ENCODE measurements at regions not wholly inside any gene's neighbourhood (a gene's known extent, or its start where the extent isn't known, plus 50 kb on each side); places are given as distances from the start of the nearest gene placed in this dataset.

- H3K36me3 ChIP-seq (ENCODE audit: control insufficient read depth, insufficient read depth, low read length), result no peaks in the 10 kb centered on the region
- Mint-ChIP-seq H3K4me3 (no peak overlapping the region), H3K27me3 (ENCODE audit: insufficient read depth) (peaks cover 8% of the 10 kb centered on the region), H3K9me3 (no peaks in the 10 kb centered on the region), H3K27ac (no peak overlapping the region), H3K4me1 (peaks cover 39% of the 10 kb centered on the region), H3K36me3 (ENCODE audit: low read depth) (no peaks in the 10 kb centered on the region)
- peaks cover 12% of the 10 kb centered on the region for H3K4me1 ChIP-seq (ENCODE audit: control insufficient read depth, insufficient read depth, low read length)
- no peak overlapping the region for H3K27ac ChIP-seq (ENCODE audit: low read depth, low read length)
- H3K27me3 ChIP-seq (ENCODE audit: control insufficient read depth, insufficient read depth, low read length, poor library complexity, severe bottlenecking), result no peaks in the 10 kb centered on the region
- no peaks in the 10 kb centered on the region for H3K9me3 ChIP-seq (ENCODE audit: control insufficient read depth, low read length)
- DNase-seq, result peak; percentile 42
- H3K9ac ChIP-seq (ENCODE audit: extremely low read depth, low read length, poor library complexity, severe bottlenecking), result no peak overlapping the region
- TF ChIP-seq CTCF (conservative IDR thresholded peaks at IDR 0.05), result no peak
- H3K4me3 ChIP-seq (ENCODE audit: low read length), result no peak overlapping the region
- 88 to 94% methylated on average over 4 to 5 of the region's 5 CpGs for WGBS, 2 experiments (ENCODE audit: insufficient coverage in 1 of 2, insufficient read length in 1 of 2)
These were observed 235.2 kb downstream of the LY86 start for GRCh38 chr6:6823568-6824224.

GRCh38 chr6:6824381-6824780 lies 235.9 kb downstream of the LY86 start:
- Histone ChIP-seq H3K36me3 (ENCODE audit: control insufficient read depth, insufficient read depth, low read length) (no peaks in the 10 kb centered on the region), H3K27ac (ENCODE audit: low read depth, low read length) (no peak overlapping the region), H3K4me1 (ENCODE audit: control insufficient read depth, insufficient read depth, low read length) (peaks cover 12% of the 10 kb centered on the region), H3K9ac (ENCODE audit: extremely low read depth, low read length, poor library complexity, severe bottlenecking) (no peak overlapping the region), H3K4me3 (ENCODE audit: low read length) (no peak overlapping the region), H3K9me3 (ENCODE audit: control insufficient read depth, low read length) (no peaks in the 10 kb centered on the region), H3K27me3 (ENCODE audit: control insufficient read depth, insufficient read depth, low read length, poor library complexity, severe bottlenecking) (no peaks in the 10 kb centered on the region)
- Mint-ChIP-seq H3K27ac (no peak overlapping the region), H3K4me3 (no peak overlapping the region), H3K4me1 (peaks cover 38% of the 10 kb centered on the region), H3K27me3 (ENCODE audit: insufficient read depth) (peaks cover 8% of the 10 kb centered on the region), H3K9me3 (no peaks in the 10 kb centered on the region), H3K36me3 (ENCODE audit: low read depth) (no peaks in the 10 kb centered on the region)
- 93 to 100% methylated on average over 2 to 6 of the region's 6 CpGs for WGBS, 2 experiments (ENCODE audit: insufficient coverage in 1 of 2, insufficient read length in 1 of 2)
- no peak for TF ChIP-seq CTCF (conservative IDR thresholded peaks at IDR 0.05)
- no peak for DNase-seq

GRCh38 chr6:6825193-6825784 lies 236.8 kb downstream of the LY86 start:
- H3K4me3 ChIP-seq (ENCODE audit: low read length), result no peak overlapping the region
- H3K9me3 ChIP-seq (ENCODE audit: control insufficient read depth, low read length), result no peaks in the 10 kb centered on the region
- H3K9ac ChIP-seq (ENCODE audit: extremely low read depth, low read length, poor library complexity, severe bottlenecking), result no peak overlapping the region
- peaks cover 6% of the 10 kb centered on the region for H3K4me1 ChIP-seq (ENCODE audit: control insufficient read depth, insufficient read depth, low read length)
- Mint-ChIP-seq H3K27me3 (ENCODE audit: insufficient read depth) (peaks cover 8% of the 10 kb centered on the region), H3K9me3 (no peaks in the 10 kb centered on the region), H3K4me3 (no peak overlapping the region), H3K27ac (no peak overlapping the region), H3K36me3 (ENCODE audit: low read depth) (no peaks in the 10 kb centered on the region), H3K4me1 (peaks cover 29% of the 10 kb centered on the region)
- 86 to 87% methylated on average over 4 to 11 of the region's 11 CpGs for WGBS, 2 experiments (ENCODE audit: insufficient coverage in 1 of 2, insufficient read length in 1 of 2)
- no peak overlapping the region for H3K27ac ChIP-seq (ENCODE audit: low read depth, low read length)
- TF ChIP-seq CTCF (conservative IDR thresholded peaks at IDR 0.05), result no peak
- no peaks in the 10 kb centered on the region for H3K36me3 ChIP-seq (ENCODE audit: control insufficient read depth, insufficient read depth, low read length)
- peak; percentile 67 for DNase-seq
- no peaks in the 10 kb centered on the region for H3K27me3 ChIP-seq (ENCODE audit: control insufficient read depth, insufficient read depth, low read length, poor library complexity, severe bottlenecking)
